ENCODE measurements at regions not wholly inside any gene's neighbourhood (a gene's known extent, or its start where the extent isn't known, plus 50 kb on each side); places are given as distances from the start of the nearest gene placed in this dataset.
"Not testable (repeated sequence)": the region's sequence is repeated elsewhere in the genome, so short reads cannot be mapped to it uniquely, and the experiment has no call there.

DNA sequence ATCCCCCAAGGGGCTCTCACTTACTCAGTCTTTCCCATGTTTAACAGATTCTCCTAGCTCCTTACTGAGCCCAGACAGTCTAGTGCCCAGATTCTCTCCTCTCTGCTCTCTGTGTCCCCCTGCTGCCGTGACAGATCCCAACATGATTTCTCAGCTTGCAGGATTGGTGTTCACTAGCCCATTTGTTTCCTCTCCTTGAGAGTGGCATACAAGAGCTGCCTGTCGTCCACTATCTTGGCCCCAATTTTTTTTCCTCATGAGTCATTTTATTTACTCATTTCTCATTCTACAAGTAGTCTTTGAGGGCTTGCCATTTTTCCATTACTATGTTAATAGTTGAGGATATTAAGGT lies 199.9 kb upstream of the FN1 start:
- 78 to 88% methylated on average over 1 to 2 of the region's 2 CpGs for WGBS, 2 experiments (ENCODE audit: insufficient coverage in 2 of 2)
- peaks cover 4% of the 10 kb centered on the region for H3K4me1 ChIP-seq (ENCODE audit: control insufficient read depth, insufficient read depth, low read length, poor library complexity, severe bottlenecking)
- no peak overlapping the region for H3K4me3 ChIP-seq (ENCODE audit: extremely low read depth, insufficient read depth, low read length, poor library complexity, severe bottlenecking)
- H3K9me3 ChIP-seq (ENCODE audit: control insufficient read depth, low read length): peaks cover 33% of the 10 kb centered on the region
- H3K27ac ChIP-seq (ENCODE audit: low read depth, low read length, severe bottlenecking): no peak overlapping the region
- H3K36me3 ChIP-seq (ENCODE audit: control insufficient read depth, insufficient read depth, low read length): no peaks in the 10 kb centered on the region

DNA sequence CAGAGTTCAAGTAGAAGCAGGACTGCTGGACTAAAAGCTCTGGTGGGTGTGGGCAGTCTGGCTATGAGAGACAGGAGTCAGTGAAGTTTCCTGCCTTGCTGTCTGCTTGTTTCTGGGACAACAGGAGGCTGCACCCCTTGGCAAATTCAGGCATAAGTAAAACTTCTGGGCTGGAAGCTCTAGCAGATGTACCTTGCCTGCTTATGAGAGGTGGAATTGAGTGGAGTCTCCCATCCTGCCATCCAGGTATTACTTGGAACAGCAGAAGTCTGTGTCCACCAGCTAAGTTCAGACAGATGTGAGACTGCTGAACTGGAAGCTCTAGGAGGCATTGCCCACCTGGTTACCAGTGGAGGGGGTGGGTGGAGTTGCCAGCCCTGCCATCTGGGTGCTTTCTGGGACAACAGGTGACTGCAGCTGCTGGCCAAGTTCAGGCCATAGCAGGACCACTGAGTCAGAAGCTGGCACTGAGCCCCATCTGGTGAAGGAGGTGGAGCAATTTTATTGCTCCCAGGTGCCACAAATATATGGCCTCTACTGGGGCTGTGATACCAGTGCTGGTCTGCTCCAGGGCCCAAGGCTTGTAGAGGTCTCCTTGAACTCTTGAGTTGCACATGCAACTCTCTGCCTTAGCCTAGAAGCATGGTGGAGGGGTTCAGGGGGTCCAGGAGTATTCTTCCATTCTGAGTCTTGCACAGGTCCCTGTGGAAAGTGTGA lies 199.4 kb upstream of the FN1 start:
- no peaks in the 10 kb centered on the region for H3K36me3 ChIP-seq (ENCODE audit: control insufficient read depth, insufficient read depth, low read length)
- no peak overlapping the region for H3K27ac ChIP-seq (ENCODE audit: low read depth, low read length, severe bottlenecking)
- H3K9me3 ChIP-seq (ENCODE audit: control insufficient read depth, low read length): peaks cover 39% of the 10 kb centered on the region
- H3K4me3 ChIP-seq (ENCODE audit: extremely low read depth, insufficient read depth, low read length, poor library complexity, severe bottlenecking): no peak overlapping the region
- H3K4me1 ChIP-seq (ENCODE audit: control insufficient read depth, insufficient read depth, low read length, poor library complexity, severe bottlenecking): peaks cover 4% of the 10 kb centered on the region

DNA sequence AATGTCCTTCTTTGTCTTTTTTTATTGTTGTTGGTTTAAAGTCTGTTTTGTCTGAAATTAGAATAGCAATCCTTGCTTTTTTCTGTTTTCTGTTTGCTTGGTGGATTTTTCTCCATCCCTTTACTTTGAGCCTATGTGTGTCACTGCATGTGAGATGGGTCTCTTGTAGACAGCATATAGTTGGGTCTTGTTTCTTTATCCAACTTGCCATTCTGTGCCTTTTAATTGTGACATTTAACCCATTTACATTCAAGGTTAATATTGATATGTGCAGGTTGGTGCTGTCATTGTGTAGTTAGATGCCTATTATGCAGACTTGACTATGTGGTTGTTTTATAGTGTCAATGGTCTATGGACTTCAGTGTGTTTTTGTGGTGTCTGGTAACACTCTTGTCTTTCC lies 197.5 kb upstream of the FN1 start:
- Histone ChIP-seq H3K9me3 (ENCODE audit: control insufficient read depth, low read length) (peaks cover 40% of the 10 kb centered on the region), H3K4me3 (ENCODE audit: extremely low read depth, insufficient read depth, low read length, poor library complexity, severe bottlenecking) (no peak overlapping the region), H3K27ac (ENCODE audit: low read depth, low read length, severe bottlenecking) (no peak overlapping the region), H3K36me3 (ENCODE audit: control insufficient read depth, insufficient read depth, low read length) (no peaks in the 10 kb centered on the region), H3K4me1 (ENCODE audit: control insufficient read depth, insufficient read depth, low read length, poor library complexity, severe bottlenecking) (peaks cover 4% of the 10 kb centered on the region)

DNA sequence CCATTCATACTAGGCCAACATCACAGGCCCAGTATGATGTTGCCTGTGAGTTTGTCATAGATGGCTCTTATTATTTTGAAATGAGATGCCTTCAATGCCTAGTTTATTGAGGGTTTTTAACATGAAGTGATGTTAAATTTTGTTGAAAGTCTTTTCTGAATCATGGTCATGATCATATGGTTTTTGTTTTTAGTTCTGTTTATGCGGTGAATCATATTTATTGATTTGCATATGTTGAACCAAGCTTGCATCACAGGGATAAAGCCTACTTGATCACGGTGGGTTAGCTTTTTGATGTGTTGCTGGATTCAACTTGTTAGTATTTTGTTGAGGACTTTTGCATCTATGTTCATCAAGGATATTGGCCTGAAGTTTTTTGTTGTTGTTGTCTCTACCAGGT lies 195.8 kb upstream of the FN1 start:
- Histone ChIP-seq H3K4me3 (ENCODE audit: extremely low read depth, insufficient read depth, low read length, poor library complexity, severe bottlenecking) (no peak overlapping the region), H3K27ac (ENCODE audit: low read depth, low read length, severe bottlenecking) (no peak overlapping the region), H3K36me3 (ENCODE audit: control insufficient read depth, insufficient read depth, low read length) (no peaks in the 10 kb centered on the region), H3K9me3 (ENCODE audit: control insufficient read depth, low read length) (peaks cover 39% of the 10 kb centered on the region), H3K4me1 (ENCODE audit: control insufficient read depth, insufficient read depth, low read length, poor library complexity, severe bottlenecking) (peaks cover 4% of the 10 kb centered on the region)
- 78 to 100% methylated on average over 2 of the region's 2 CpGs for WGBS, 2 experiments (ENCODE audit: insufficient coverage in 2 of 2)

GRCh38 chr2:215630796-215631195 lies 194.9 kb upstream of the FN1 start:
- peaks cover 39% of the 10 kb centered on the region for H3K9me3 ChIP-seq (ENCODE audit: control insufficient read depth, low read length)
- no CpG with 5 or more reads among the region's 2 CpGs for WGBS, 2 experiments (ENCODE audit: insufficient coverage in 2 of 2)
- not testable (repeated sequence) for H3K27ac ChIP-seq (ENCODE audit: low read depth, low read length, severe bottlenecking); H3K4me3 ChIP-seq (ENCODE audit: extremely low read depth, insufficient read depth, low read length, poor library complexity, severe bottlenecking); H3K36me3 ChIP-seq (ENCODE audit: control insufficient read depth, insufficient read depth, low read length); H3K4me1 ChIP-seq (ENCODE audit: control insufficient read depth, insufficient read depth, low read length, poor library complexity, severe bottlenecking)

DNA sequence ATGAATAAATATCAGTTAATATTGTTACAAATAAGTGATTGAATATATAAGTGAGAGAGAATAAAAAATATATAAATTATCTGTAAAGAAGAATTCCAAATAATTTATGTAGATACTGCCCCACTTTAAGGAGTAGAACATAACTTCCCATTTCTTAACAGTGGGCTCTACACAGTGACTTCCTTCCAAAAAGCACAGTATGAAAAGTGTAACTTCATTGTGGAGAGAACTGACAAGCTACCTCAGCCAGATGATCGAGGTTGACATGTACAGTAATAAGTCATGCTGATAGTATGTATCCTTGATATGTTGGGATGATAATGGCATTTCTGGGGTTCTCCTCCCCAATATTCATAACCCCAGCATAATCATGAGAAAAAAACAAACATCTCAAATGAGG lies 191.9 kb upstream of the FN1 start:
- Histone ChIP-seq H3K36me3 (ENCODE audit: control insufficient read depth, insufficient read depth, low read length) (no peaks in the 10 kb centered on the region), H3K4me1 (ENCODE audit: control insufficient read depth, insufficient read depth, low read length, poor library complexity, severe bottlenecking) (peaks cover 3% of the 10 kb centered on the region), H3K27ac (ENCODE audit: low read depth, low read length, severe bottlenecking) (no peak overlapping the region), H3K9me3 (ENCODE audit: control insufficient read depth, low read length) (peaks cover 26% of the 10 kb centered on the region), H3K4me3 (ENCODE audit: extremely low read depth, insufficient read depth, low read length, poor library complexity, severe bottlenecking) (no peak overlapping the region)
- no CpG with 5 or more reads among the region's 1 CpG for WGBS, 2 experiments (ENCODE audit: insufficient coverage in 2 of 2)

- WGBS, 2 experiments (ENCODE audit: insufficient coverage in 2 of 2): 52 to 100% methylated on average over 1 to 4 of the region's 5 CpGs
These were observed 191.0 kb upstream of the FN1 start for GRCh38 chr2:215626812-215627281.

DNA sequence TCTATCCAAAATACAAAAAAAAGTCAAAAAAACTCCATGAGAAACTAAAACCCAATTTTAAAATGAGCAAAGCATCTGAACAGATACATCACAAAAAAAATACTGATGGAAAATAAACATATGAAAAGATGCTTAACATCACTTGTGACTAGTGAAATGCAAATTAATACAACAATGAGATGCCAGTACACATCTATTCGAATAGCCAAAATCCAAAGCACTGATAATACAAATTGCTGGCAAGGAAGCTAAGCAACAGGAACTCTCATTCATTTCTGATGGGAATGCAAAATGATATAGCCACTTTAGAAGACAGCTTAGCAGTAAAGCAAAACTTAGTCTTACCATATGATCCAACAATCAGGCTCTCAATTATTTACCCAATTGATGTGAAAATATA lies 190.2 kb upstream of the FN1 start:
- Histone ChIP-seq H3K9me3 (ENCODE audit: control insufficient read depth, low read length) (peaks cover 14% of the 10 kb centered on the region), H3K4me1 (ENCODE audit: control insufficient read depth, insufficient read depth, low read length, poor library complexity, severe bottlenecking) (peaks cover 3% of the 10 kb centered on the region), H3K36me3 (ENCODE audit: control insufficient read depth, insufficient read depth, low read length) (no peaks in the 10 kb centered on the region), H3K27ac (ENCODE audit: low read depth, low read length, severe bottlenecking) (no peak overlapping the region), H3K4me3 (ENCODE audit: extremely low read depth, insufficient read depth, low read length, poor library complexity, severe bottlenecking) (no peak overlapping the region)
- WGBS, 2 experiments (ENCODE audit: insufficient coverage in 2 of 2): 50 to 80% methylated on average over 1 of the region's 1 CpG

More at GRCh38 chr2:215626812-215627281, 191.0 kb upstream of the FN1 start:
- no peak overlapping the region for H3K27ac ChIP-seq (ENCODE audit: low read depth, low read length, severe bottlenecking)
- H3K9me3 ChIP-seq (ENCODE audit: control insufficient read depth, low read length): peaks cover 21% of the 10 kb centered on the region
- no peaks in the 10 kb centered on the region for H3K36me3 ChIP-seq (ENCODE audit: control insufficient read depth, insufficient read depth, low read length)
- H3K4me3 ChIP-seq (ENCODE audit: extremely low read depth, insufficient read depth, low read length, poor library complexity, severe bottlenecking): no peak overlapping the region
- H3K4me1 ChIP-seq (ENCODE audit: control insufficient read depth, insufficient read depth, low read length, poor library complexity, severe bottlenecking): peaks cover 3% of the 10 kb centered on the region

DNA sequence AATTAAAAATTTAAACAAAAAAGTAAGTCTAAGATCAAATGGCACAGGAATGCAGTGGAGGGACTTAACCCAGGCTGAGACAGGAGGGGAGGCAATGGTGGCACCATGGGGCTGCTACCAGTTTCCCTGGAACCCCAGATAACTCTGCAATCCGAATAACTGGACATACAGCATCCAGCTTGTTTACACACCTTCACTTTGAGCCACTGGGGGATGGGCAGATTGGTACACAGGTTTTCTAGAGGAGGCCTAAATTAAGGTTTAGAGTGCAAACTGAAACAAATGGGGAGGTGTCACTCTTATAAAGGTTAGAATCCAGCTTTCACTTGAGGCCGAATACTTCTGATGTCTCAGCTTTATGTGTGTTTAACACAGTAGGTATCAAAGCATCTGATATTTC lies 189.3 kb upstream of the FN1 start:
- WGBS, 2 experiments (ENCODE audit: insufficient coverage in 2 of 2): 60 to 100% methylated on average over 1 of the region's 2 CpGs

DNA sequence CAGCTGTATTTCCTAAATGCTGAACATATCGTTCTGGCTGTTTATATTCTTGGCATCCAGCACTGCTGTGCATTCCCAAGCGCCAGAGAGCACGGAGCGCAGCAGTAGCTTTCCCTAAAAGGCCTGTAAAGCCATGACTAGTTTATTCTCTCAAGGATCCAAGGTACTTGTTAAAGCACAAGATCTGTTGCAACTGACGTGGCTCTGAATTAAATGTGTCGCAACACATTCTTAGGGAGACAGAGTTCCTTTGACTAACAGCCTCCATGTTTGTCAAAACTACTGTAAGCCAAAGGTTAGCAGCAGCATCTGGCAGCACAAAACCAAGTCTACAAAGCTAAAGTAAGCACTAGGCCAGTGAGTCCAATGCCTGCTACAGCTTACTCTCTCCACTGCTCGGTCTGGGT lies 188.6 kb upstream of the FN1 start:
- H3K36me3 ChIP-seq (ENCODE audit: control insufficient read depth, insufficient read depth, low read length): no peaks in the 10 kb centered on the region
- no peak overlapping the region for H3K4me3 ChIP-seq (ENCODE audit: extremely low read depth, insufficient read depth, low read length, poor library complexity, severe bottlenecking)
- peaks cover 14% of the 10 kb centered on the region for H3K4me1 ChIP-seq (ENCODE audit: control insufficient read depth, insufficient read depth, low read length, poor library complexity, severe bottlenecking)
- no peaks in the 10 kb centered on the region for H3K9me3 ChIP-seq (ENCODE audit: control insufficient read depth, low read length)
- no peak overlapping the region for H3K27ac ChIP-seq (ENCODE audit: low read depth, low read length, severe bottlenecking)
- 87 to 91% methylated on average over 6 to 7 of the region's 7 CpGs for WGBS, 2 experiments (ENCODE audit: insufficient coverage in 2 of 2)

More for the DNA sequence above, 189.3 kb upstream of the FN1 start:
- Histone ChIP-seq H3K27ac (ENCODE audit: low read depth, low read length, severe bottlenecking) (no peak overlapping the region), H3K9me3 (ENCODE audit: control insufficient read depth, low read length) (peaks cover 6% of the 10 kb centered on the region), H3K4me1 (ENCODE audit: control insufficient read depth, insufficient read depth, low read length, poor library complexity, severe bottlenecking) (peaks cover 7% of the 10 kb centered on the region), H3K36me3 (ENCODE audit: control insufficient read depth, insufficient read depth, low read length) (no peaks in the 10 kb centered on the region), H3K4me3 (ENCODE audit: extremely low read depth, insufficient read depth, low read length, poor library complexity, severe bottlenecking) (no peak overlapping the region)

DNA sequence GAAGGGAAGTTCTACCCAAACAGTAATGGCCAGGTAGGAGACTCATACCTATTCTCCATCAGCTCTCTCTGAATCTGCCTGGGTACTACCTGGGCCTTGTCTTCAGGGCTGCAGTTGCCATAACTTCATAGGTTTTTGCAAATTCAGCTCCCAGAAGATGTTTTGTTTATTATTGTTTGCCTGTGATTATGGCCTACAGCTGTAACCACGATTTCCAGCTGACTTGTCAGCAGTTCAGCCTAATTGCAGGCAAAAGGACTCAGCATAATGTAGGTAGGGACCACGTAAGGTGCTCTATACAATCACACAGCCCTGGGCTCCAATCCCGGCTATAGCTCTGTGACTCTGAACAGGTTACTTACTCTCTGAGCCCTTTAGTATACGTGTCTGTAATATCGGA lies 187.0 kb upstream of the FN1 start:
- Histone ChIP-seq H3K36me3 (ENCODE audit: control insufficient read depth, insufficient read depth, low read length) (no peaks in the 10 kb centered on the region), H3K4me1 (ENCODE audit: control insufficient read depth, insufficient read depth, low read length, poor library complexity, severe bottlenecking) (peaks cover 28% of the 10 kb centered on the region), H3K27ac (ENCODE audit: low read depth, low read length, severe bottlenecking) (no peak overlapping the region), H3K9me3 (ENCODE audit: control insufficient read depth, low read length) (no peaks in the 10 kb centered on the region), H3K4me3 (ENCODE audit: extremely low read depth, insufficient read depth, low read length, poor library complexity, severe bottlenecking) (no peak overlapping the region)
- 80 to 100% methylated on average over 1 to 2 of the region's 5 CpGs for WGBS, 2 experiments (ENCODE audit: insufficient coverage in 2 of 2)
